ENCODE measurements at regions not wholly inside any gene's neighbourhood (a gene's known extent, or its start where the extent isn't known, plus 50 kb on each side); places are given as distances from the start of the nearest gene placed in this dataset.

GRCh38 chr13:44726778-44727177 lies 150.6 kb upstream of the TSC22D1 start:
- TF ChIP-seq, protein P1, sequence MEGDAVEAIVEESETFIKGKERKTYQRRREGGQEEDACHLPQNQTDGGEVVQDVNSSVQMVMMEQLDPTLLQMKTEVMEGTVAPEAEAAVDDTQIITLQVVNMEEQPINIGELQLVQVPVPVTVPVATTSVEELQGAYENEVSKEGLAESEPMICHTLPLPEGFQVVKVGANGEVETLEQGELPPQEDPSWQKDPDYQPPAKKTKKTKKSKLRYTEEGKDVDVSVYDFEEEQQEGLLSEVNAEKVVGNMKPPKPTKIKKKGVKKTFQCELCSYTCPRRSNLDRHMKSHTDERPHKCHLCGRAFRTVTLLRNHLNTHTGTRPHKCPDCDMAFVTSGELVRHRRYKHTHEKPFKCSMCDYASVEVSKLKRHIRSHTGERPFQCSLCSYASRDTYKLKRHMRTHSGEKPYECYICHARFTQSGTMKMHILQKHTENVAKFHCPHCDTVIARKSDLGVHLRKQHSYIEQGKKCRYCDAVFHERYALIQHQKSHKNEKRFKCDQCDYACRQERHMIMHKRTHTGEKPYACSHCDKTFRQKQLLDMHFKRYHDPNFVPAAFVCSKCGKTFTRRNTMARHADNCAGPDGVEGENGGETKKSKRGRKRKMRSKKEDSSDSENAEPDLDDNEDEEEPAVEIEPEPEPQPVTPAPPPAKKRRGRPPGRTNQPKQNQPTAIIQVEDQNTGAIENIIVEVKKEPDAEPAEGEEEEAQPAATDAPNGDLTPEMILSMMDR (IDR thresholded peaks at IDR 0.05; ENCODE audit: extremely low read depth in 1 of 2, insufficient read depth in 1 of 2, low read depth in 1 of 2, low read length in 2 of 2): no peak
- TF ChIP-seq EZH2 (IDR thresholded peaks at IDR 0.05; ENCODE audit: borderline replicate concordance, low read depth, low read length, severe bottlenecking): no peak
- no peak for TF ChIP-seq POLR2A (IDR thresholded peaks at IDR 0.05; ENCODE audit: low read depth, low read length)
- TF ChIP-seq MYC (IDR thresholded peaks at IDR 0.05; ENCODE audit: low read depth, low read length): no peak
